ENCODE measurements at regions not wholly inside any gene's neighbourhood (a gene's known extent, or its start where the extent isn't known, plus 50 kb on each side); places are given as distances from the start of the nearest gene placed in this dataset.

- no peak for TF ChIP-seq CTCF (IDR thresholded peaks at IDR 0.05 in 4 of 5, conservative IDR thresholded peaks at IDR 0.05 in 1 of 5)
- TF ChIP-seq POLR2A (IDR thresholded peaks at IDR 0.05): no peak
Observed at GRCh38 chr4:171308661-171309060, 504.5 kb upstream of the GALNTL6 start.

Measured in gastrocnemius medialis (tissue), 4 donors.